HepG2 (cell line): ENCODE measurements at regions not wholly inside any gene's neighbourhood (a gene's known extent, or its start where the extent isn't known, plus 50 kb on each side); places are given as distances from the start of the nearest gene placed in this dataset.
"Not testable (repeated sequence)": the region's sequence is repeated elsewhere in the genome, so short reads cannot be mapped to it uniquely, and the experiment has no call there.

Source experiments
- PBX3 ChIP-seq: sonication (generic); formaldehyde crosslinking; IDR thresholded peaks from 2 replicates; pipeline ENCODE4 v1.8.1; 2023; ENCODE audit warnings: missing genetic modification reagents, inconsistent platforms, borderline replicate concordance
- SAP130 ChIP-seq: IDR thresholded peaks from 2 replicates; pipeline ENCODE4 v1.6.1; 2016; ENCODE audit warnings: low read depth
- ZBTB21 ChIP-seq: sonication (generic); formaldehyde crosslinking; IDR thresholded peaks from 2 replicates; pipeline ENCODE4 v1.4.0; 2020; ENCODE audit warnings: missing genetic modification reagents
- ZBTB33 ChIP-seq: sonication (generic); formaldehyde crosslinking; IDR thresholded peaks from 2 replicates; pipeline ENCODE4 v1.4.0; 2020; ENCODE audit warnings: missing genetic modification reagents
- ZFP36 ChIP-seq: fragments of 150-350 bp; IDR thresholded peaks from 2 replicates; pipeline ENCODE4 v1.6.1; 2018; ENCODE audit warnings: borderline replicate concordance, low read length, low read depth; ENCODE audit not compliant: partially characterized antibody
- ZNF556 ChIP-seq: sonication (generic); formaldehyde crosslinking; IDR thresholded peaks from 2 replicates; pipeline ENCODE4 v1.4.0; 2020; ENCODE audit warnings: mild to moderate bottlenecking, missing genetic modification reagents, borderline replicate concordance

- TF ChIP-seq ZBTB33; ZFP36; ZBTB21 (CRISPR knock-in tag); PBX3 (CRISPR knock-in tag); ZNF556 (CRISPR knock-in tag); SAP130: not testable (repeated sequence)
These were observed 185.3 kb downstream of the COX18 start for GRCh38 chr4:72884225-72884624.
